ENCODE measurements at regions not wholly inside any gene's neighbourhood (a gene's known extent, or its start where the extent isn't known, plus 50 kb on each side); places are given as distances from the start of the nearest gene placed in this dataset.

DNA sequence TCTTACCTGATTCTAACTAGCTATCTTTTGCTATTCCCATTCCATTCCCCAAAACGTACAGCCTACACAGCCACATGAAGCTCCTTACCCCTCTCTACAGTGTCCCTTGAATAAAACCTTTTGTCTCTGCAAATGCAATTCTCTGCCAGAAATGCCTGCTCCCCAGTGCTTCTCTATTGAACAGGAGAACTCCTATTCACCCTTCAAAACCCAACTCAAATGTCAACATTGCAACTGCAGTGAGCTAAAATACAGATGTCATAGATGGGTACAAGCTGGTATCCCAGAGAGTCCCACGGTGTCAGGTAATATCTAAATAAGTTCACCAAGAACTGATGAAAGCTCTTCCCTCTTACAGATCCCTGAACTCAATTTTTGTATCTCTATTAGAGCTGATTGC lies 421.7 kb downstream of the INSC start:
- Histone ChIP-seq H3K4me1 (ENCODE audit: control insufficient read depth, insufficient read depth, low read length) (peaks cover 7% of the 10 kb centered on the region), H3K27ac (ENCODE audit: low read depth, low read length) (no peak overlapping the region), H3K36me3 (ENCODE audit: control insufficient read depth, insufficient read depth, low read length) (no peaks in the 10 kb centered on the region), H3K9me3 (ENCODE audit: control insufficient read depth, insufficient read depth, low read length) (no peaks in the 10 kb centered on the region), H3K4me3 (ENCODE audit: low read depth, low read length) (no peak overlapping the region), H3K27me3 (ENCODE audit: control insufficient read depth, insufficient read depth, low read length) (no peaks in the 10 kb centered on the region)
- 75% methylated on average over 2 of the region's 2 CpGs for WGBS (ENCODE audit: insufficient coverage)
- DNase-seq (ENCODE audit: low read depth in 4 of 6, low spot score in 6 of 6), result no peak

DNA sequence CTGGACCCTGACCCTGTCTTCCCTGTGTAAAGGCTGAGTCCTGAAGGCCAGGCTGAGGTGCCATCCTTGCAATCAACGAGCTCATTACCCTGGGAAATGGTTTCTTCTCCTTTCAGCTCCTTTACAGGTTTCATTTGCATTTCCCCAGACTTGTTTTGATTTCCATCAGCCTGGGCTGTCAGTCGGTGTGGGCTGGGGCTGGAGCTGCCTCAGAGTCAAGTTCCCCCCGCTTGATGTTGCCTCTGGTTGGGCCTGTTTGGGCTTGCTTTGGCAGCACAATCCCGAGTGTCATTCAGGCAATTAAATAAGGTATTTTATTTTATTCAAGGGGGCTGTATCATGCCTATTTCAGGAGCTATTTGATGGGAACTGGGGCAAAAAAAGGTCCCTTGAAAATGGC lies 424.9 kb downstream of the INSC start:
- peaks cover 7% of the 10 kb centered on the region for H3K4me1 ChIP-seq (ENCODE audit: control insufficient read depth, insufficient read depth, low read length)
- no peak overlapping the region for H3K4me3 ChIP-seq (ENCODE audit: low read depth, low read length)
- H3K27me3 ChIP-seq (ENCODE audit: control insufficient read depth, insufficient read depth, low read length), result no peaks in the 10 kb centered on the region
- no peak for DNase-seq (ENCODE audit: low read depth in 4 of 6, low spot score in 6 of 6)
- 50% methylated on average over 2 of the region's 4 CpGs for WGBS (ENCODE audit: insufficient coverage)
- H3K27ac ChIP-seq (ENCODE audit: low read depth, low read length), result no peak overlapping the region
- H3K36me3 ChIP-seq (ENCODE audit: control insufficient read depth, insufficient read depth, low read length), result no peaks in the 10 kb centered on the region
- no peaks in the 10 kb centered on the region for H3K9me3 ChIP-seq (ENCODE audit: control insufficient read depth, insufficient read depth, low read length)

DNA sequence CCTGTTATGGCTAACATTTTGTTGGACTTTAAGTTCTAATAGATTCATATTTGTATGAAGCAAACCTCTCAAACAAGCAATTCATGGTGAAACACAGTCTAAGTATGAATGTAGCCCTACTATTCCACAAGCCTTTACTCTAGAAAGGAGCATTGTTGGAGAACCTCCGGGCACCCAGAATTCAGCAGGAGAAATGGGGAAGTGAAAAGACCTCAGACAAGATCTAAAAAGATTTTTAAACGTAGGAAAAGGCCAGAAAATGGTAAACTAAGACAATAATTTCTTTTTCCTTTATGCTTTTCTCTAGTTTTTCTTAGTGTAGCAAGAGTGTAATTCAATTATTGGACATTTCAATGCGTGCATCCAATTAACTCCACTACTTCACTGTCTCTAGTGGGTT lies 426.4 kb downstream of the INSC start:
- Histone ChIP-seq H3K4me1 (ENCODE audit: control insufficient read depth, insufficient read depth, low read length) (peaks cover 7% of the 10 kb centered on the region), H3K36me3 (ENCODE audit: control insufficient read depth, insufficient read depth, low read length) (no peaks in the 10 kb centered on the region), H3K27me3 (ENCODE audit: control insufficient read depth, insufficient read depth, low read length) (no peaks in the 10 kb centered on the region), H3K9me3 (ENCODE audit: control insufficient read depth, insufficient read depth, low read length) (no peaks in the 10 kb centered on the region), H3K4me3 (ENCODE audit: low read depth, low read length) (no peak overlapping the region), H3K27ac (ENCODE audit: low read depth, low read length) (no peak overlapping the region)
- WGBS (ENCODE audit: insufficient coverage), result no CpG with 5 or more reads among the region's 3 CpGs
- no peak for DNase-seq (ENCODE audit: low read depth in 4 of 6, low spot score in 6 of 6)

DNA sequence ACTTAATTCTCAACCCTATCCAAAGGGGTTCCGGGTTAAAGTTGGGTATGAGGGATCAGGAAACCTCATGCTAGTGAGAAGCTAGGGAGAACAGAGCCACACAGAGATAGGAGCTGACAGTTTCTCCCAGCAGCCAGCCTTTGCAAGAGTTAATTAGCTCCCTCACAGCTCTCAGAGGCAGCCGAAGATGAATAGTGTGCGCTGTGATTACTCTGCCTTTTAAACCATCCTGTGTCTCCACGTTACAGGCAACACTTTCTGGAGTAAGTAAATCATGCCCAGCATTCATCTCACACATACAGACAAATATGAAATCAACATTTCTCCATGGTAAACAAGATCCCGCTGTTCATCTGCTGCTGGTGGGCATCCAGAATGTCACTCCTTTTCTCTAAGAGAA lies 429.6 kb downstream of the INSC start:
- H3K36me3 ChIP-seq (ENCODE audit: control insufficient read depth, insufficient read depth, low read length), result no peaks in the 10 kb centered on the region
- H3K9me3 ChIP-seq (ENCODE audit: control insufficient read depth, insufficient read depth, low read length), result no peaks in the 10 kb centered on the region
- WGBS (ENCODE audit: insufficient coverage), result 27% methylated on average over 3 of the region's 5 CpGs
- DNase-seq (ENCODE audit: low read depth in 4 of 6, low spot score in 6 of 6), result peak in 2 of 6 donors; percentile 36 to 54
- H3K27ac ChIP-seq (ENCODE audit: low read depth, low read length), result no peak overlapping the region
- H3K4me3 ChIP-seq (ENCODE audit: low read depth, low read length), result no peak overlapping the region
- H3K27me3 ChIP-seq (ENCODE audit: control insufficient read depth, insufficient read depth, low read length), result no peaks in the 10 kb centered on the region
- H3K4me1 ChIP-seq (ENCODE audit: control insufficient read depth, insufficient read depth, low read length), result peaks cover 6% of the 10 kb centered on the region

DNA sequence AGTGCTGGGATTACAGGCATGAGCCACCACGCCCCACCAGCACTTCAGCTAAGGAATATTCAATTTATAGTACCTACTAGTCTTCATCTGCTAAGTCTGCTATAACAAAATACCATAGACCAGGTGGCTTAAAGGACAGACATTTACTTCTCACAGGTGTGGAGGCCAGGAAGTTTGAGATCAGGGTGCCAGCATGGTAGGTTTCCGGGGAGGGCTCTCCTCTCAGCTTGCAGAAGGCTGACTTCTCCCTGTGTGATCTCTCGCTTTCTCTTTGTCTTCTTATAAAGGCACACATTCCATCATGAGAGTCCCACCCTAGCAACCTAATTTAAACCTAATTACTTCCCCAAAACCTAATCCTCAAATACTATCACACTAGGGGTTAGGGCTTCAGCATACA lies 433.0 kb downstream of the INSC start:
- Histone ChIP-seq H3K4me1 (ENCODE audit: control insufficient read depth, insufficient read depth, low read length) (no peaks in the 10 kb centered on the region), H3K4me3 (ENCODE audit: low read depth, low read length) (no peak overlapping the region), H3K27ac (ENCODE audit: low read depth, low read length) (no peak overlapping the region), H3K36me3 (ENCODE audit: control insufficient read depth, insufficient read depth, low read length) (no peaks in the 10 kb centered on the region), H3K9me3 (ENCODE audit: control insufficient read depth, insufficient read depth, low read length) (no peaks in the 10 kb centered on the region), H3K27me3 (ENCODE audit: control insufficient read depth, insufficient read depth, low read length) (no peaks in the 10 kb centered on the region)
- DNase-seq (ENCODE audit: low read depth in 4 of 6, low spot score in 6 of 6), result no peak
- WGBS (ENCODE audit: insufficient coverage), result 40% methylated on average over 1 of the region's 3 CpGs

DNA sequence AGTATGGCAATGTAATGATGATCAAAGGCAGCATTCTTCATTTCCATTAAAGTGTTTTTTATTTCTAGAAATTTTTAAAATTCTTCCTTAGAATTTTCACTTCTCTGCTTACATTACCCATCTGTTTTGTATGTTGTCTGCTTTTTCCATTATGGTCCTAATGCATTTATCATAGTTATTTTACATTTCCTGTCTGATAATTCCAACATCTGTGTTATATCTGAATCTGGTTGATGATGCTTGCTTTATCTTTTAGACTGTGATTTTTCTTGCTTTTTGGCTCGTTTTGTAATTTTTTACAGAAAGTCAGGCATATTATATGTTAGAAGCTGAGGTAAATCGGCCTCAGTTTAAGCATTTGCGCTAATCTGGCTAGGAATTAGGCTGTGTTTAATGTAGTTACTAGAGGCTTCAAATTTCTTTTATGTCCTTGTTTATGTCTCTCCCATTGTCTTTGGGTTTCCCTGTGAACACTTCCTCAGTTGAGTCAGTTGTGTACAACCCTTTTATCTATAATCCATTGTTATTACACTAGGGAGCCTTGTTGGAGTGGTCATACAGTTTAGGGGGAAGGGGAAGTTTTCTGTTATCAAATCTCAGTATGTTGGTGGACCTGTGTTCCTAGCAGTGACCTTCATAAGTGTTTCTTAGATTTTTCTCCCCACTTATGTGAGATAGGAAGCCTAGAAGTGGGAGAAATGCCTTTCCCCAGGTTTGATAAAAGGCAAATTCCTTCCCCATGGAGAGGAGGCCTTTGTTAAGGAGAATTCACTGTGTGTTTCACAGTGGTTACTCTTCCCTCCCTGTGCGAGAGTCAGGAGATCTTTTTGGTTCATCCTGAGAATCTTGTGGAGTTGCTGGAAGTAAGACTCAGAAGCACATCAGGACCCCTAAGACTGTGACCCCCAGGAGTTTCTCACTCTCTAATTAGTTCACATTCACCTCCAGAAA lies 437.5 kb downstream of the INSC start:
- H3K27me3 ChIP-seq (ENCODE audit: control insufficient read depth, insufficient read depth, low read length), result no peaks in the 10 kb centered on the region
- 100% methylated on average over 1 of the region's 4 CpGs for WGBS (ENCODE audit: insufficient coverage)
- DNase-seq (ENCODE audit: low read depth in 4 of 6, low spot score in 6 of 6), result no peak
- no peaks in the 10 kb centered on the region for H3K36me3 ChIP-seq (ENCODE audit: control insufficient read depth, insufficient read depth, low read length)
- H3K9me3 ChIP-seq (ENCODE audit: control insufficient read depth, insufficient read depth, low read length), result no peaks in the 10 kb centered on the region
- no peak overlapping the region for H3K4me3 ChIP-seq (ENCODE audit: low read depth, low read length)
- no peak overlapping the region for H3K27ac ChIP-seq (ENCODE audit: low read depth, low read length)
- H3K4me1 ChIP-seq (ENCODE audit: control insufficient read depth, insufficient read depth, low read length), result no peaks in the 10 kb centered on the region

DNA sequence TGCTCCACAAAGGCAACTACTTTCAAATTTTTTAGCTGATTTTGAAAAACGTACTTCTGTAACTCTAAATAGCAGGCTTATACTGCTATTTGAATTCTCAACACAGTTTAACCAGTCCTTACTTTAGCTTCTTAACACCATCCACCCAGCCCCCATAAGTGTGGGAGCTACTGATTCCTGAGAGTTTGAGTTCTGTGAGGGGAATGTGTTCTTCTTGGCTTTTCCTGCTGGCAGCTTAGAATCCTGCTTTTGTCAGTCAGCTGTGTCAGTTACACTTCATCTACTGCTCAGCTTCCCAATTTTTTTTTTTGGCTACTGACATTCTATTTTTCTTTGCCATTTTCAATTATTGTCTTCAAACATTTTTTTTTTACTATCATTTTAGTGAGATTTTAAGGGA lies 440.4 kb downstream of the INSC start:
- peaks cover 3% of the 10 kb centered on the region for H3K4me1 ChIP-seq (ENCODE audit: control insufficient read depth, insufficient read depth, low read length)
- no peak overlapping the region for H3K27ac ChIP-seq (ENCODE audit: low read depth, low read length)
- H3K4me3 ChIP-seq (ENCODE audit: low read depth, low read length), result no peak overlapping the region
- H3K27me3 ChIP-seq (ENCODE audit: control insufficient read depth, insufficient read depth, low read length), result no peaks in the 10 kb centered on the region
- no peaks in the 10 kb centered on the region for H3K9me3 ChIP-seq (ENCODE audit: control insufficient read depth, insufficient read depth, low read length)
- DNase-seq (ENCODE audit: low read depth in 4 of 6, low spot score in 6 of 6), result peak in 1 of 6 donors; percentile 63
- H3K36me3 ChIP-seq (ENCODE audit: control insufficient read depth, insufficient read depth, low read length), result no peaks in the 10 kb centered on the region
- no CpG with 5 or more reads among the region's 1 CpG for WGBS (ENCODE audit: insufficient coverage)

DNA sequence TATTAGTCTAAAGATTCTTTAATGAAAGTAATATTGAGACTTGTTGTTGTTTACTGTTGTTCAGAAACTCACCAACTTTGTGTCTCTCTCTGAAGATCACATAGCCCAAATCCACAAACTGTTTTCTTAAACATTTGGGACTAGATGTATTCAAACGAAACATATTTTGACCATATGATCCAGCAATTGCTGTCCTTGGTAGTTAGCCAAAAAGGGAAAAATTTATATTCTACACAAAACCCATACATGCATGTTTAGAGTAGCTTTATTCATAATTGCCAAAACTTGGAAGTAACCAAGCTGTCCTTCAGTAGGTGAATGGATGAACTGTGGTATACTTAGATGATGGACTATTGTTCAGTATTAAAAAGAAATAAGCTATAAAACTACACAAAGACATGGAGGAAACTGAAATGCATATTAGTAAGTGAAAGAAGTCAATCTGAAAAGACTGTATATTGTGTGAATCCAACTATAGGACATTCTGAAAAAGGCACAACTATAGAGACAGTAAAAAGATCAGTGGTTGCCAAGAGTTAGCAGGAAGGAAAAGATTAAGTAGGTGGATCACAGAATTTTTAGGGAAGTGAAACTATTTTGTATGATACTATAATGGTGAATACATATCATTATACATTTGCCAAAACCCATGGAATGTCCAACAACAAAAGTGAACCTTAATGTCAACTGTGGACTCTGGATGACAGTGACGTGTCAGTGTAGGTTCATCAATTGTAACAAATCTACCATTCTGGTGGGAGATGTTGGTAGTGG lies 442.9 kb downstream of the INSC start:
- Histone ChIP-seq H3K4me1 (ENCODE audit: control insufficient read depth, insufficient read depth, low read length) (peaks cover 5% of the 10 kb centered on the region), H3K36me3 (ENCODE audit: control insufficient read depth, insufficient read depth, low read length) (no peaks in the 10 kb centered on the region), H3K4me3 (ENCODE audit: low read depth, low read length) (no peak overlapping the region), H3K9me3 (ENCODE audit: control insufficient read depth, insufficient read depth, low read length) (no peaks in the 10 kb centered on the region), H3K27me3 (ENCODE audit: control insufficient read depth, insufficient read depth, low read length) (no peaks in the 10 kb centered on the region), H3K27ac (ENCODE audit: low read depth, low read length) (no peak overlapping the region)
- WGBS (ENCODE audit: insufficient coverage), result no CpG with 5 or more reads among the region's 2 CpGs
- no peak for DNase-seq (ENCODE audit: low read depth in 4 of 6, low spot score in 6 of 6)

DNA sequence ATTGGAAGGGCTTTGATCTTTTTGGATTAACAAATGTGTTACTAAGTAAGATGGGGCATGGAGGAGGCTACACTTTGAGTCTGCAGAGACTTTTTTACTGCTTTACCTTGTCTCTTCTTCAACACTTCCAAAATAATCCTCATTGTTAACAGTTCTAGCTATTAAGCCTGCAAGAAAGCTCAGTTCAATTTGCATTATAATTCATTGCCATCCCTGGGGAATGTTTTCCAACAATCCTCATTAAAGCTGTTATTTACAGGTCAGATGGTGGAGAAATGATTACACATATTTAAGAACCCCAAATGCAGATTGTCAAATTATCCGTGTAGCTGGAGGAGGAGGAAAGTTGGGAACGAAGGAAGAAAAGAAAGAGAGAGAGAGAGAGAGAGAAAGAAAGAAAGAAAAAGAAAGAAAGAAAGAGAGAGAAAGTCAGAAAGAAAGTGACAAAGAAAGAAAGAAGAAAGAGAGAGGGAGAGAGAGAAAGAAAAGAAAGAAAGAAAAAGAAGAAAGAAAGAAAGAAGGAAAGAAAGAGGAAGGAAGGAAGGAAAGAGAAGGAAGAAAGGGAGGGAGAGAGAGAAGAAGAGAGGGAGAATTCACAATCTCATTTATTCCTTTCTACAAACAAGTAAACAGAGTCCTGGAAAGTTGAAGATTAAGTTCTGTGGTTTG lies 443.9 kb downstream of the INSC start:
- DNase-seq (ENCODE audit: low read depth in 4 of 6, low spot score in 6 of 6), result no peak
- no peaks in the 10 kb centered on the region for H3K36me3 ChIP-seq (ENCODE audit: control insufficient read depth, insufficient read depth, low read length)
- WGBS (ENCODE audit: insufficient coverage), result 38% methylated on average over 2 of the region's 2 CpGs
- H3K9me3 ChIP-seq (ENCODE audit: control insufficient read depth, insufficient read depth, low read length), result no peaks in the 10 kb centered on the region
- H3K4me3 ChIP-seq (ENCODE audit: low read depth, low read length), result no peak overlapping the region
- H3K27ac ChIP-seq (ENCODE audit: low read depth, low read length), result no peak overlapping the region
- H3K4me1 ChIP-seq (ENCODE audit: control insufficient read depth, insufficient read depth, low read length), result peaks cover 9% of the 10 kb centered on the region
- H3K27me3 ChIP-seq (ENCODE audit: control insufficient read depth, insufficient read depth, low read length), result no peaks in the 10 kb centered on the region

All from spinal cord (tissue), 9 donors.